ENCODE measurements at regions not wholly inside any gene's neighbourhood (a gene's known extent, or its start where the extent isn't known, plus 50 kb on each side); places are given as distances from the start of the nearest gene placed in this dataset.

DNA sequence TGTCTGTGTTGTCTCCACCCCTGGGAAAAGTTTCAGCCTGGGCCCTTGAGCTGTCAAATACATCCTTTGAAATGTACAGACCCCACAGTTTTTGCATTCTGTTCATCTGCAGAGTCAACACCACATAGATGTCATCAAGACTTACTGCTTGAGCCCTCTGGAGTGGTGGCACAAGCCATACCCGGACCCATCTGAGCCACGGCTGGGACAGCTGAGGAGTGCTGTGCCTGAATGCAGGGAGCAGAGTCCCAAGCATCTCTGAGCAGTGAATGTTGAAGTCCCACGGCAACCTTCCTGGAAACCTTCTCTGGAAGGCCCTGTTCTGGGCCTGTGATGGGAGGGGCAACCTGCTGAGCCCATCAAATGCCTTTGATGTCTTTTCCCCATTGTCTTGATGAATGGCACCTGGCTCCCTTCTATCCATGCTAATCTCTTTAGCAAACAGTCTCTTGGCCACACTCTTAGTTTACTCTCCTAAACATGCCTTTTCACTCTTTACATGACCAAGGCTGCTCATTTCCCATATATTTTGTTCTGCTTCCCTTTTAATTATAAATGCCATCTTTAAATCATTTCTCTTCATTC is 92.5 kb downstream of the ATPSCKMT start:
- no peaks in the 10 kb centered on the region for H3K36me3 ChIP-seq (ENCODE audit: control insufficient read depth in 1 of 2, insufficient read depth in 2 of 2, low read length in 1 of 2)
- H3K4me3 ChIP-seq (ENCODE audit: low read length in 2 of 2): no peak overlapping the region
- no peak overlapping the region for H3K27ac ChIP-seq (ENCODE audit: low read depth in 1 of 2, low read length in 2 of 2)
- intact Hi-C loops (cut with DNase I): no loop called here
- H3K27me3 ChIP-seq (ENCODE audit: control insufficient read depth in 1 of 2, insufficient read depth in 2 of 2, low read length in 1 of 2): no peaks in the 10 kb centered on the region
- no peak for DNase-seq
- 73 to 75% methylated on average over 3 of the region's 3 CpGs for WGBS, 2 donors
- no peak for ATAC-seq (ENCODE audit: low FRiP score)
- no peaks in the 10 kb centered on the region for H3K9me3 ChIP-seq (ENCODE audit: control insufficient read depth, low read length)
- H3K4me1 ChIP-seq (ENCODE audit: control insufficient read depth in 1 of 2, insufficient read depth in 2 of 2, low read length in 2 of 2): no peaks in the 10 kb centered on the region

DNA sequence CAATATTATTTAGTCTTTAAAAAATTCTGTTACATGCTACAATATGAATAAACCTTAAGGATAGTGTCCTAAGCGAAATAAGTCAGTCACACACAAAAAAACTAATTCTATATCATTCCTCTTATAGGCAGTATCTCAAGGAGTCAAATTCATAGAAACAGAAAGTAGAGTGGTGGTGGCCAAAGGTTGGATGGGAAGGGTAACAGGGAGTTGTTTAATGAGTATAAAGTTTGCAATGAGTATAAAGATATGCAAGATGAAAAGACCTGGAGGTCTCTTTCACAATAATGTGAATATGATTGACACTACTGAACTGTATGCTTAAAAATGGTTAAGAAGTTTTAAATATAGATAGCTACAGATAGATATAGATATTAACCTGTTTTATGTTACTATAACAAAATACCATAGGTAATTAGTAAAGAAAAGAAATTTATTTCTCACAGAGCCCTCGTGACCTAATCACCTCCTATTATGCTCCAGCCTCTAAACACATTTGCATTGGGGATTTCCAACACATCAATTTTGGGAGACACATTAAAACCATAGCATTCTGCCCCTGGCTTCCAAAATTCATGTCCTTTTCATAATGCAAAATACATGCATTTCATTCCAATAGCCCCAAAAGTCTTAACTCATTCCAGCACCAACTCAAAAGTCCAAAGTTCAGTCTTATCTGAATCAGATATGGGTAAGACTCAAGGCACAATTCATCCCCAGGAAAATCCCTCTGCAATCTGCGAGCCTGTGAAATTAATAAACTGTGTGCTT is 93.6 kb downstream of the ATPSCKMT start:
- ATAC-seq (ENCODE audit: low FRiP score): no peak
- Histone ChIP-seq H3K27me3 (ENCODE audit: control insufficient read depth in 1 of 2, insufficient read depth in 2 of 2, low read length in 1 of 2) (no peaks in the 10 kb centered on the region), H3K27ac (ENCODE audit: low read depth in 1 of 2, low read length in 2 of 2) (no peak overlapping the region), H3K4me3 (ENCODE audit: low read length in 2 of 2) (no peak overlapping the region), H3K4me1 (ENCODE audit: control insufficient read depth in 1 of 2, insufficient read depth in 2 of 2, low read length in 2 of 2) (no peaks in the 10 kb centered on the region), H3K9me3 (ENCODE audit: control insufficient read depth, low read length) (no peaks in the 10 kb centered on the region), H3K36me3 (ENCODE audit: control insufficient read depth in 1 of 2, insufficient read depth in 2 of 2, low read length in 1 of 2) (no peaks in the 10 kb centered on the region)
- intact Hi-C loops (cut with DNase I): no loop called here
- DNase-seq: no peak
- WGBS, 2 donors: 84 to 86% methylated on average over 3 of the region's 3 CpGs

DNA sequence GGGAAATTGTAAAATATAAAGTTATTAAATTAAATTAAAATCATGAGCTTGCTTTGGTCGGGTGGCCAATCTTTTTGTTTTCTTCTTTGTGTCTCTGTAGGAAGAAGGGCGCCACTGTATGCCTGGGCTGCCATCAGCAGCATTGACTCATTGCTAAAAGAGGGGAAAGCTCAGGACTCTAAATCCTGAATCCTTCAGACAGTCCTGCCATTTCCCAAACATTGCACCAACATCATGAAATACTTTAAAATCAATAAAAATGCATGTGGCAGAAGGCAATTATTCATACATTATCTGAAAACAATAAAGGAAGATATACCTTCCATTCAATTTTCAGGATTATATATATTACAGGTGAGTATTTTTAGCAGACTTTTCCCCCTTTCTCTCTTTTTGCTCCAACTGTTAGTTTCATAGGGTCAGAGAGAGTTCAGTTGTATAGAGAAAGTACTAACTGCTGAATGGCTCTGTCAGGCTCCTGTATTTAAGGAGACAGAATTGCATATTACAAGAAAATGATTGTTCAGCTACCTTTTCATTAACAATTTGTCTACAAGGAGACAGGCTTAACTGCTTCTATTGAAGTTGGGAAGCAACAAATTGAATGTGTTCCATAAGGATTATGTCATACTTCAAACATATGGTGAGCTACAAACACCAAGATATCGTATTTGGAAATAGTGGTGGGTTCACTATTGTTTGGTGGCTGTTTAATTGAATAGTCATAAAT is 95.7 kb downstream of the ATPSCKMT start:
- no peak overlapping the region for H3K27ac ChIP-seq (ENCODE audit: low read depth in 1 of 2, low read length in 2 of 2)
- no peak for DNase-seq
- no peaks in the 10 kb centered on the region for H3K4me1 ChIP-seq (ENCODE audit: control insufficient read depth in 1 of 2, insufficient read depth in 2 of 2, low read length in 2 of 2)
- 62 to 65% methylated on average over 3 of the region's 3 CpGs for WGBS, 2 donors
- H3K27me3 ChIP-seq (ENCODE audit: control insufficient read depth in 1 of 2, insufficient read depth in 2 of 2, low read length in 1 of 2): no peaks in the 10 kb centered on the region
- ATAC-seq (ENCODE audit: low FRiP score): no peak
- intact Hi-C loops (cut with DNase I): no loop called here
- no peaks in the 10 kb centered on the region for H3K9me3 ChIP-seq (ENCODE audit: control insufficient read depth, low read length)
- no peak overlapping the region for H3K4me3 ChIP-seq (ENCODE audit: low read length in 2 of 2)
- no peaks in the 10 kb centered on the region for H3K36me3 ChIP-seq (ENCODE audit: control insufficient read depth in 1 of 2, insufficient read depth in 2 of 2, low read length in 1 of 2)

DNA sequence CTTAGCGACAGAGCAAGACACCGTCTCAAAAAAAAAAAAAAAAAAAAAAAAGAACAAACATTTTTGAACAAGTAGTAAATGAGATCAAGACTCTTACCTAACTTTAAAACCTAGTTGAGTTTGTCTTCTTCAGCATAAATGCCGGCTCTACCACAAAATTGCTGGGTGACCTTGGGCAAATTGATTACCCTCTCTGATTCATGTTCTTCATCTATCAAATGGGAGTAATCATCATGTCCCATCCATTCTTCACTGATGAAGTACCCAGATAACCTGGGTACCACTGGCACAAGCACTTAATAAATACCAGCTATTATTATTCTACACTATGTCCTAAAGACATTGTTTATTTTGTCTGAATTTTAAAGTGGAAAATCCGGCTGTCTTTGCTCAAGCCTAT is 96.3 kb downstream of the ATPSCKMT start:
- no peaks in the 10 kb centered on the region for H3K4me1 ChIP-seq (ENCODE audit: control insufficient read depth in 1 of 2, insufficient read depth in 2 of 2, low read length in 2 of 2)
- H3K9me3 ChIP-seq (ENCODE audit: control insufficient read depth, low read length): no peaks in the 10 kb centered on the region
- no peaks in the 10 kb centered on the region for H3K36me3 ChIP-seq (ENCODE audit: control insufficient read depth in 1 of 2, insufficient read depth in 2 of 2, low read length in 1 of 2)
- WGBS, 2 donors: 71 to 72% methylated on average over 4 of the region's 4 CpGs
- H3K4me3 ChIP-seq (ENCODE audit: low read length in 2 of 2): no peak overlapping the region
- no peak for ATAC-seq (ENCODE audit: low FRiP score)
- intact Hi-C loops (cut with DNase I): no loop called here
- H3K27me3 ChIP-seq (ENCODE audit: control insufficient read depth in 1 of 2, insufficient read depth in 2 of 2, low read length in 1 of 2): no peaks in the 10 kb centered on the region
- DNase-seq: no peak
- H3K27ac ChIP-seq (ENCODE audit: low read depth in 1 of 2, low read length in 2 of 2): no peak overlapping the region

DNA sequence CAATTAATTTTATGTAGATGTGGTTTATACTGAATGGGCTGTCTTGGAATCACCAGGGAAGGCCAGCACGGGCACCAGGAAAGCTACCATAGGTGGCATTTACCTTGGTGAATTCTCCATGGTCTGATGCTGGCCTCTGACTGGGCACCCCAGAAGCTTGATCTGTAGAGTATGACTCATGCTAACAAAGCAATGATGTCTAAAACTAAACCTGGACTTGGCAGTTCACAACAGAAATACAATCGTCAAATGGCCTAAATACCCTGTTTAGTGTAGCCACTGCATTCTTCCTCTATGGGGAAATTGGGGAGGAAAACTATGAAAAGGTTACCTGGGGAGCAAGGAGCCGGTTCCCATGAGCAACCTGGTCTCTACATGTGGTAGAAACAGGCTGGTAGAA is 98.0 kb downstream of the ATPSCKMT start:
- Histone ChIP-seq H3K4me3 (ENCODE audit: low read length in 2 of 2) (no peak overlapping the region), H3K9me3 (ENCODE audit: control insufficient read depth, low read length) (no peaks in the 10 kb centered on the region), H3K36me3 (ENCODE audit: control insufficient read depth in 1 of 2, insufficient read depth in 2 of 2, low read length in 1 of 2) (no peaks in the 10 kb centered on the region), H3K4me1 (ENCODE audit: control insufficient read depth in 1 of 2, insufficient read depth in 2 of 2, low read length in 2 of 2) (no peaks in the 10 kb centered on the region), H3K27ac (ENCODE audit: low read depth in 1 of 2, low read length in 2 of 2) (no peak overlapping the region), H3K27me3 (ENCODE audit: control insufficient read depth in 1 of 2, insufficient read depth in 2 of 2, low read length in 1 of 2) (no peaks in the 10 kb centered on the region)
- intact Hi-C loops (cut with DNase I): no loop called here
- ATAC-seq (ENCODE audit: low FRiP score) (no peak), DNase-seq (no peak)
- whole genome bisulfite sequencing, 2 donors: 62 to 67% methylated on average over 3 of the region's 3 CpGs

DNA sequence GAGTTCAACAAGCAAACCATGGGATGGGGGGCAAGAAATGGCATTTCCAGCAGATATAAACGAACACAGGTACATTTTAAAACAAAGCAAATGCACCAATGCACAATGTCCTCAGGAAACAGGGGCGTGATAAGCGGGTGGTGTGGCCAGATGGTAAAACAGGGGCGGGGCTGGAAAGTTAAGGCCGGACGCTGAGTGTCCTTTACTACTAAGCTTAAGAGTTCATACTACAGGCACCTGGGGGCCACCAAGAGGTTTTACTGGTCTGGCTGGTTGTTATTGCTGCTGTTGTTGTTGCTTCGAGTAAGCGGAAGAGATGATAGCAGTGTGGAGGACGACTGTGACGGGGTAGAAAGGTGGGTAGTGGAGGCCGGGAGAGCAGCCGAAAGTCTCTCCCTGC is 99.8 kb downstream of the ATPSCKMT start:
- WGBS, 2 donors: 91 to 93% methylated on average over 12 of the region's 12 CpGs
- H3K4me1 ChIP-seq (ENCODE audit: control insufficient read depth in 1 of 2, insufficient read depth in 2 of 2, low read length in 2 of 2): no peaks in the 10 kb centered on the region
- no peak overlapping the region for H3K27ac ChIP-seq (ENCODE audit: low read depth in 1 of 2, low read length in 2 of 2)
- DNase-seq (no peak), ATAC-seq (ENCODE audit: low FRiP score) (no peak)
- intact Hi-C loops (cut with DNase I): no loop called here
- H3K36me3 ChIP-seq (ENCODE audit: control insufficient read depth in 1 of 2, insufficient read depth in 2 of 2, low read length in 1 of 2): no peaks in the 10 kb centered on the region
- H3K4me3 ChIP-seq (ENCODE audit: low read length in 2 of 2): no peak overlapping the region
- H3K9me3 ChIP-seq (ENCODE audit: control insufficient read depth, low read length): no peaks in the 10 kb centered on the region
- H3K27me3 ChIP-seq (ENCODE audit: control insufficient read depth in 1 of 2, insufficient read depth in 2 of 2, low read length in 1 of 2): no peaks in the 10 kb centered on the region

DNA sequence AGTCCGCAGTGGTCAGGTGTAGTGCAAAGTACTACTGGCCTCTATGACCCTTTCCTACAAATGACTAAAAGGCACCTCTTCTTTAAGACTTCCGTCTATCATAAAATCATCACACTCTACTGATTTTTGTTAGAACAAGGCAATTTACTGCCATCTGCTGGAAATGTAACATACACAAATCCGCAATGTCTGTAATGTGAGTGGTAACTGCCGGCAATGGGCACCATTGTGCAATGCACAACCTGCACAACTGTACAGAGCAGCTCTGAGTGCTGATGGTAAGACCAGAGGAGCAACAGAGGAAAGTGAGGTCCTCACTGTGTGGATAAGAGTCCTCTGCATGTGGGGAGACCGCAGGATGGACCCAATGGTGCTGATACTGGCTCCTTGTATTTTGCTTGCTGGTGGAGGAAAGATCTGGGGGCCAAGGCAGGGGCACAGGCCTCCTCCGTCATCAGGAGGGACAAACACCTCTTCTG is 103.7 kb downstream of the ATPSCKMT start:
- Histone ChIP-seq H3K4me1 (ENCODE audit: control insufficient read depth in 1 of 2, insufficient read depth in 2 of 2, low read length in 2 of 2) (no peaks in the 10 kb centered on the region), H3K27me3 (ENCODE audit: control insufficient read depth in 1 of 2, insufficient read depth in 2 of 2, low read length in 1 of 2) (no peaks in the 10 kb centered on the region), H3K36me3 (ENCODE audit: control insufficient read depth in 1 of 2, insufficient read depth in 2 of 2, low read length in 1 of 2) (no peaks in the 10 kb centered on the region), H3K27ac (ENCODE audit: low read depth in 1 of 2, low read length in 2 of 2) (no peak overlapping the region), H3K4me3 (ENCODE audit: low read length in 2 of 2) (no peak overlapping the region), H3K9me3 (ENCODE audit: control insufficient read depth, low read length) (no peaks in the 10 kb centered on the region)
- no peak for DNase-seq
- ATAC-seq (ENCODE audit: low FRiP score): no peak
- WGBS, 2 donors: 62 to 73% methylated on average over 6 of the region's 6 CpGs
- intact Hi-C loops (cut with DNase I): no loop called here

DNA sequence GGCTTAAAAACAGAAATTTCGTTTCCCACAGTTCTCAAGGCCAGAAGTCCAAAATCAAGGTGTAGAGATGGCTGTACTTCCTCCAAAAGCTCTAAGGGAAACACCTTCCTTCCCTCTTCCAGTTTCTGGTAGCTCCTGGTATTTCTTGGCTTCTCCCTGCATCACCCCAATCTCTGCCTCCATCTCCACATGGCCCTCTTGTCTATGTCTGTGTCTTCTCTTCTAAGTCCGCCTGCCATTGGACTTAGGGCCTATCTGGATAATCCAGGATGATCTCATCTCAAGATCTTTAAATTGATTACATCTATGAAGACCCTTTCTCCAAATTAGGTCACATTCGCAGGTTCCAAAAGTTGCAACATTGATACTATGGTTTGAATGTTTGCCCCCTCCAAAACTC is 105.6 kb downstream of the ATPSCKMT start:
- Histone ChIP-seq H3K27me3 (ENCODE audit: control insufficient read depth in 1 of 2, insufficient read depth in 2 of 2, low read length in 1 of 2) (no peaks in the 10 kb centered on the region), H3K4me1 (ENCODE audit: control insufficient read depth in 1 of 2, insufficient read depth in 2 of 2, low read length in 2 of 2) (no peaks in the 10 kb centered on the region), H3K36me3 (ENCODE audit: control insufficient read depth in 1 of 2, insufficient read depth in 2 of 2, low read length in 1 of 2) (no peaks in the 10 kb centered on the region), H3K9me3 (ENCODE audit: control insufficient read depth, low read length) (no peaks in the 10 kb centered on the region), H3K27ac (ENCODE audit: low read depth in 1 of 2, low read length in 2 of 2) (no peak overlapping the region), H3K4me3 (ENCODE audit: low read length in 2 of 2) (no peak overlapping the region)
- intact Hi-C loops (cut with DNase I): no loop called here
- ATAC-seq (ENCODE audit: low FRiP score): no peak
- WGBS, 2 donors: 93 to 94% methylated on average over 3 of the region's 3 CpGs
- DNase-seq: no peak

Data from aorta (tissue), 5 donors.